DOHH2 (cell line): ENCODE measurements at regions not wholly inside any gene's neighbourhood (a gene's known extent, or its start where the extent isn't known, plus 50 kb on each side); places are given as distances from the start of the nearest gene placed in this dataset.

Experiments
- H3F3A ChIP-seq: fragments of 200-600 bp; sonication (generic), shearing (Covaris generic); 2 replicates; pipeline ENCODE4 v1.6.0; 2016; ENCODE audit warnings: antibody characterized with exemption, mild to moderate bottlenecking; ENCODE audit not compliant: control insufficient read depth, insufficient read depth
- H3K27ac ChIP-seq: fragments of 200-600 bp; sonication (generic); 2 replicates; pipeline ENCODE4 v1.5.1; 2014; ENCODE audit warnings: low read depth, mild to moderate bottlenecking, low read length, moderate library complexity
- H3K27me3 ChIP-seq: fragments of 200-600 bp; sonication (generic); 2 replicates; pipeline ENCODE4 v1.6.1; 2014; ENCODE audit warnings: mild to moderate bottlenecking, low read length, mixed read lengths; ENCODE audit not compliant: control insufficient read depth
- H3K36me3 ChIP-seq: fragments of 200-600 bp; sonication (generic); 2 replicates; pipeline ENCODE4 v1.6.1; 2014; ENCODE audit warnings: mild to moderate bottlenecking, low read length, moderate library complexity, mixed read lengths; ENCODE audit not compliant: control insufficient read depth
- H3K4me1 ChIP-seq: fragments of 200-600 bp; sonication (generic); 2 replicates; pipeline ENCODE4 v1.6.1; 2014; ENCODE audit warnings: mild to moderate bottlenecking, low read length, mixed read lengths; ENCODE audit not compliant: control insufficient read depth
- H3K4me2 ChIP-seq: fragments of 200-600 bp; sonication (generic); 2 replicates; pipeline ENCODE4 v1.6.0; 2014; ENCODE audit warnings: mild to moderate bottlenecking, low read length, moderate library complexity
- H3K4me3 ChIP-seq: fragments of 200-600 bp; sonication (generic); 2 replicates; pipeline ENCODE4 v1.5.1; 2014; ENCODE audit warnings: mild to moderate bottlenecking, low read length, mixed read lengths
- H3K79me2 ChIP-seq: fragments of 200-600 bp; sonication (generic); 2 replicates; pipeline ENCODE4 v1.6.1; 2014; ENCODE audit warnings: mild to moderate bottlenecking, low read length, mixed read lengths; ENCODE audit not compliant: control insufficient read depth
- H3K9me2 ChIP-seq: fragments of 200-600 bp; sonication (generic); replicated peaks from 2 replicates; pipeline ENCODE4 v1.6.1; 2014; ENCODE audit warnings: mild to moderate bottlenecking, low read length, mixed read lengths; ENCODE audit not compliant: control insufficient read depth
- H3K9me3 ChIP-seq: fragments of 200-600 bp; sonication (generic); 2 replicates; pipeline ENCODE4 v1.6.1; 2014; ENCODE audit warnings: antibody characterized with exemption, low read length, mixed read lengths; ENCODE audit not compliant: control insufficient read depth, insufficient read depth
- H4K20me1 ChIP-seq: fragments of 200-600 bp; sonication (generic); 2 replicates; pipeline ENCODE4 v1.6.0; 2014; ENCODE audit warnings: low read depth, mild to moderate bottlenecking, antibody characterized with exemption, low read length, moderate library complexity; ENCODE audit not compliant: control insufficient read depth, insufficient read depth
- CTCF ChIP-seq: fragments of 200-600 bp; sonication (generic); IDR thresholded peaks from one replicate; pipeline ENCODE4 v1.5.1; 2014; ENCODE audit warnings: antibody characterized with exemption, mild to moderate bottlenecking, low read depth, low read length; ENCODE audit not compliant: poor library complexity, severe bottlenecking
- EZH2phosphoT487 ChIP-seq: fragments of 200-600 bp; sonication (generic); IDR thresholded peaks from 2 replicates; pipeline ENCODE4 v1.6.1; 2017; ENCODE audit warnings: borderline replicate concordance, mild to moderate bottlenecking, antibody characterized with exemption, low read length, moderate library complexity, mixed read lengths

GRCh38 chr4:83890816-83891215 lies 354.9 kb downstream of the GPAT3 start:
- H3K36me3 ChIP-seq, result no peaks in the 10 kb centered on the region
- no peaks in the 10 kb centered on the region for H3F3A ChIP-seq
- no peaks in the 10 kb centered on the region for H3K9me3 ChIP-seq
- no peaks in the 10 kb centered on the region for H3K9me2 ChIP-seq
- no peak overlapping the region for H3K27ac ChIP-seq
- H3K4me1 ChIP-seq, result no peaks in the 10 kb centered on the region
- TF ChIP-seq EZH2phosphoT487, result no peak
- no peak for TF ChIP-seq CTCF
- no peaks in the 10 kb centered on the region for H4K20me1 ChIP-seq
- no peaks in the 10 kb centered on the region for H3K79me2 ChIP-seq
- no peak overlapping the region for H3K4me2 ChIP-seq
- no peak overlapping the region for H3K4me3 ChIP-seq
- H3K27me3 ChIP-seq, result no peaks in the 10 kb centered on the region

GRCh38 chr4:83890231-83890630 lies 354.3 kb downstream of the GPAT3 start:
- Histone ChIP-seq H3K9me3 (no peaks in the 10 kb centered on the region), H3K4me1 (no peaks in the 10 kb centered on the region), H3K27ac (no peak overlapping the region), H4K20me1 (no peaks in the 10 kb centered on the region), H3F3A (no peaks in the 10 kb centered on the region), H3K9me2 (no peaks in the 10 kb centered on the region), H3K27me3 (no peaks in the 10 kb centered on the region), H3K4me2 (no peak overlapping the region), H3K4me3 (no peak overlapping the region), H3K36me3 (no peaks in the 10 kb centered on the region), H3K79me2 (no peaks in the 10 kb centered on the region)
- no peak for TF ChIP-seq EZH2phosphoT487
- no peak for TF ChIP-seq CTCF

GRCh38 chr4:83889802-83890201 lies 353.9 kb downstream of the GPAT3 start:
- no peaks in the 10 kb centered on the region for H3K9me3 ChIP-seq
- H3F3A ChIP-seq, result no peaks in the 10 kb centered on the region
- TF ChIP-seq CTCF (no peak), EZH2phosphoT487 (no peak)
- H3K9me2 ChIP-seq, result no peaks in the 10 kb centered on the region
- no peaks in the 10 kb centered on the region for H3K36me3 ChIP-seq
- no peaks in the 10 kb centered on the region for H4K20me1 ChIP-seq
- no peaks in the 10 kb centered on the region for H3K4me1 ChIP-seq
- no peak overlapping the region for H3K27ac ChIP-seq
- H3K4me2 ChIP-seq, result no peak overlapping the region
- no peak overlapping the region for H3K4me3 ChIP-seq
- no peaks in the 10 kb centered on the region for H3K27me3 ChIP-seq
- H3K79me2 ChIP-seq, result no peaks in the 10 kb centered on the region
